OCI-M2 (cell line): ENCODE measurements at regions not wholly inside any gene's neighbourhood (a gene's known extent, or its start where the extent isn't known, plus 50 kb on each side); places are given as distances from the start of the nearest gene placed in this dataset.
"Not testable (repeated sequence)": the region's sequence is repeated elsewhere in the genome, so short reads cannot be mapped to it uniquely, and the experiment has no call there.

Experiments used
- DNase-seq: peaks from one replicate; lab custom pipeline; 2025; ENCODE audit not compliant: unreplicated experiment; lab: John Stamatoyannopoulos, UW

DNA sequence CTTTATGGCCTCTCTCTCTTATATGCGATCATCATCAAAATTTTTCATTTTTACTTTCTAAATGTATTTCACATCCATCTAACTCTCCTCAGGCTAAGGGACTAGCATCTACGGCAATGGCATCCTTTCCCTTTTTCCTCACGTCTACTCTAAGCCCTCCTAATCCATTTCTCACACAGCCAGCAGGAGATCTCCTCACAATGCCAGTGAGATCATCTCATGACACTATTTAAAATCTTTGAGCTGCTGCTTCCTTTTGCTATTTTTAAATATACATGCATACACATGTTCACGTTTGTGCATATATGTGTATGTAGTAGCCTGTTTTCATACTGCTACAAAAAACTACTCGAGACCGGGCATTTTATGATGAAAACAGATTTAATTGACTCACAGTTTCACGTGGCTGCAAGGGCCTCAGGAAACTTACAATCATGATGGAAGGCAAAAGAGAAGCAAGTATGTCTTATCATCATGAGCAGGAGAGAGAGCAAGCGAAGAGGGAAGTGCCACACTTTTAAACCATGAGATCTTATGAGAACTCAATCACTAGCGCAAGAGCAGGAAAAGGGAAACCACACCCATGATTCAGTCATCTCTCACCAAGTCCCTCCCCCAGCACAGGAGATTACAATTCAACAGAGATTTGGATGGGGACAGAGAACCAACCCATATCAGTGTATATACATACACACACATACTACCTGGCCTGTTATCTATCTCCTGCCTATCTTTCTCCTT, 599.2 kb upstream of the ROBO1 start:
- DNase-seq: no peak

DNA sequence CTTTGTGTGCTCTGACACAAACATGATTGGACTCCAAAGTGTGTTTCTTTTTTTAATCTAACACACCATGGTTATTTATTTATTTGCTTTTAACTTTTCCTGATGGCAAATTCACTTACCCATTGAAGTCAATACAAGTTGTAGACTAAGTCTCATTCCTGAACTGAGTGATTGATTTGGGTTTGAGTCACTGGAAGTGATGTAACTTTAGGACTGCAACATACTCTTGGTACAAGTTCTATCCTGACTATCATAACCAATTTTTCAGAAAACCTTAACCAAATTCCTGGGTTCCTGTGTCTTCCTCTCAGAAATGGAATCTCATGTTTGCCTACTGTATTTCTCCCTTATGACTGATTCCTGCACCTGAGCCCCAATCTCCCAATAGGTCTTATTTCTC, 590.0 kb upstream of the ROBO1 start:
- DNase-seq: no peak

DNA sequence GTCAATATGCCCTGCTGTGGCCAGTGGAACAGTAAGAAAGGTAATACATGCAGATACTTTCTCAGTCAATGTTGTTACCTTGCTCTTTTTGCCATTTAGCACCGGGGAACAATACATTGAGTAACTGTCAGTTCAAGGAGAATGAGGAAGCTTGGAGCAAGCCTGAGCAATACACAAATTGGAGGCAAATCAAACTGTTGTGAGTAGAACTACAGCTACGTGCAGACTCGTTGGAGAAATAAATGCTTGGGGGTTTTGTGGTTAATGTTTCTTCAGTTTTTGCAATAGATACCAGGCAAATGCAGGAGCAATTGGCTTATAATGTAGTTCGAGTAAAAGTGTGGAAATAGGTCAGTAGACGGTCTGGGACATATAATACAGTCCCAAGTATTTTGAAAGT, 587.3 kb upstream of the ROBO1 start:
- DNase-seq: no peak

DNA sequence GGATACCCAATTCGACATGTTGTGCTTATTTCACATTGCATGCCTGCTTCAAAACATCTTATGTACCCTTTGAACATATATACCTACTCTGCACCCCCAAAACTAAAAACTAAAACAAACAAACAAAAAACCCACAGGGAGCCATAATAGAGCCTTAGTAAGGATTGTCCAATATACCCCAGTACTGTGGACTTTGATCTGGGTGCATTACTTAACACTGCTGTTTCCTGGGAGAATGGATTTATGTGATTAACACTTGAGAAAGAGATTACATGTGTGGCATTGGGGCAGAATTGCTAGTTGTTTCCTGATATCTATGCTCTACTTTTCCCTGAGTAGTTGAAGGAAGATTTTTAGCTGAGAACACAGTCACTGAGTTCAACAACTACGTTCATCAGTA, 583.4 kb upstream of the ROBO1 start:
- DNase-seq: no peak

DNA sequence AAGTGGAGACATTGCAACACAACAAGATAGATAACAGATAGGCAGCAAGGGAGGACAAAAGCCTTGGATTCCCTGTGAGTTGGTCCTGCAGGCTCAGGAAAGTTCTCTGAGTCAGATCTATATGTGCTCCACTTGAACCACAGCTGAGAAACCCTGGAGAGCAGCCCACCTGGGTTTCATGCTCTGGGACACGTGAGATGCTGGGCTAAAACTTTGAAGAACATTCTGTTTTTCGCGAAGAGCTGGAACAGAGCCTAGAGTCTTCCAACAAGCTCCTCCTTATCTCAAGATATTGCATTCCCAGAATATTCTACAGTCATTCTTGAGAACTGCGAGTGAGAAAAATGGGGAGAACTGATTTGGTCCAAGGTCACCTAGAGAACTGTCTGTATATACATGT, 583.0 kb upstream of the ROBO1 start:
- no peak for DNase-seq

DNA sequence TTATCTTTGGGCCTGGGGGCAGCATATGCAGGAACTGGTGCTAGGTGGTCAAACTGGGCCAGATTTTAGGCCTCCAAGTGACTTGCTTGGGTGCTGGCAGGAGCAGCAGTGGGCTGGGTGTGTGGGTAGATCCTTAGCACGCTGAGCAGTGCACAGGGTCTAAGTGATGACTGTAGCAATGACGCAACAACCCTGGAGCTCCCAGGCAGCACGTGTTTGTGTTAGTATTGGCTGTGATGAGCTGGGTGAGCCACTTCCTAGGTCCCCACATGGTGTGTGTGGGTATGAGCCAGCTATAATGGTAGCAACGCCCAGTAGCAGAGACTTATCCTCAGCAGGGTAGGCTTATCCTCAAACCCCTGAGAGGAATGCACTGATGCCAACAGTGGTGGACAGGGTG, 570.6 kb upstream of the ROBO1 start:
- no peak for DNase-seq

DNA sequence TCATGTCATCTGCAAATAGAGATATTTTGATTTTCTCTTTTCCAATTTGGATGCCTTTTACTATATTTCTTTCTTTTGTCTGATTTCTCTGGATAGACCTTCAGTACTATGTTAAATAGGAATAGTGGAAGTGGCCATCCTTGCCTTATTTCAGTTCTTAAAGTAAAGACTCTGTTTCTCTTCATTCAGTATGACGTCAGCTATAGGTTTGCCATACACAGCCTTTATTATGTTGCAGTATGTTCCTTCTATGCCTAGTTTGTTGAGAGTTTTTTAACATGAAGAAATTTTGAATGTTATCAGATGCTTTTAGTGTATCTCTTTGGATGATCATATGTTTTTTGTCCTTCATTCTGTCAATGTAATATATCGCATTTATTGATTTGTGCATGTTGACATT, 566.7 kb upstream of the ROBO1 start:
- DNase-seq: no peak

DNA sequence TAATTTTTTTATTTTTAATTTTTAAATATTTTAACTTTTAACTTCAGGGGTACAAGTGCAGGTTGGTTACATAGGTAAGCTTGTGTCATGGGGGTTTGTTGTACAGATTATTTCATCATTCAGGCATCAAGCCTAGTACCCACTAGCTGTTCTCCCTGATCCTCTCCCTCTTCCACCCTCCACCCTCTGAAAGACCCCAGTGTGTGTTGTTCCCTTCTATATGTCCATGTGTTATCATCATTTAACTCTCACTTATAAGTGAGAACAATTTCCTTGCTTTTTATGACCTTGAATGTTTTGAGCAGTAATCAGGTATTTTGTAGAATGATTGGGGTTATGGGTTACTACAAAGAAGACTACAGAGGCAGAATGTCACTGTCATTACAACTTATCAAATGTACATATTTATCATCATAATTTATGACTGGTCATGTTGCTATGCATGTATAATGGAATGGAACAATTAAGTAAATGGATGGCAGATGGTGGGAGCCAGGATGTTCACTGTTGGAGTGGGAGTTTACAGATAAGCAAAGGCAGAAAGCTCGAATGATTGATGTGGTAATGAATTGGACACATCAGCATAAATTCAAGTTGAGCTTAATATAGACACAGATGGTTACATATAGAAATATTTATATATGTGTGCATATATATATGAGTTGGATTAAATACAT, 563.8 kb upstream of the ROBO1 start:
- DNase-seq: no peak

DNA sequence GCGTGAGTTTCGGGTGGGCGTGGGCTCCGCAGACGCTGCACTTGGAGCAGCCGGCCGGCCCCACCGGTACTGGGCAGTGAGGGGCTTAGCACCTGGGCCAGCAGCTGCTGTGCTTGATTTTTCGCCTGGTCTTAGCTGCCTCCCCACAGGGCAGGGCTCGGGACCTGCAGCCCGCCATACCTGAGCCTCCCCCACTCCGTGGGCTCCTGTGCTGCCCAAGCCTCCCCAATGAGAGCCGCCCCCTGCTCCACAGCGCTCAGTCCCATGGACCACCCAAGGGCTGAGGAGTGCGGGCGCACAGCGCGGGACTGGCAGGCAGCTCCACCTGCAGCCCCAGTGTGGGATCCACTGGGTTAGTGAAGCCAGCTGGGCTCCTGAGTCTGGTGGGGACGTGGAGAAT, 546.7 kb upstream of the ROBO1 start:
- not testable (repeated sequence) for DNase-seq

DNA sequence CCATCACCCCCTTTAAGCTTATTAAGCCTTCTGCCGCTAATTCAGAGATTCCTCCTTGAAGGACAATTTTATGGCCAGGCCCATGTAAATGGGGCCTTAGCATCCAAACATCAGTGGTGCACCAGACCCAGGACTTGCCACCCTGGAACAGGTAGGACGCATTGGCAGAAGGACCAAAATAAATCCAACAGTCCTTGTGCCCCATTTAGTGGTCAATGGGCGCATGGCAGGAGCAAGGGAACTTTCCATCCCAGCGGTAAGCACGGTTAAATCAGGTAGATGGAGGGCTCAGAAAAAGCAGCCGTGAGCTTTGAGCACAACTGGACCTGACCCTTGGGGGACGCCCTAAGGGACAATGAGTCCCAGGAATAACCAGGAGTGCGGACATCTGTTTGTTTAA, 540.8 kb upstream of the ROBO1 start:
- DNase-seq: no peak

DNA sequence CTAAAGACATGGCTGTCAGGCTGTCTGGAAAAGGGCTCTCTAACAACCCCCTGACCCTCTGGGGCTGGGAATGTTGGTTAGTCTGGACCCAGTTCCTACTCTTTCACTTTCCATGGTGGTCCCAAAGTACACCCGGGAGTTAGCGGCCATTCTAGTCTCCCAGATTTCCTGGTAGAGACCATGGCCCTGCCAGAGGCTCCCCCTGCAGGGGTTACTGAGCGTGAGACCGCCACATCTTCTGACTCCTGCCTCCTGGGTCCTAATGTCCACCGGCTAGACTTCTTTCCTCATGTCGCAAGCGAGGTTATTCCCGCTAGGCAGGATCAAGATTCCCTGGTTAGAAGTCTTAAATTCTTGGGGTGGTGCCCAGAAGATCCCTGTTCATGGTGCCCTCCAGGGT, 540.0 kb upstream of the ROBO1 start:
- DNase-seq: no peak

DNA sequence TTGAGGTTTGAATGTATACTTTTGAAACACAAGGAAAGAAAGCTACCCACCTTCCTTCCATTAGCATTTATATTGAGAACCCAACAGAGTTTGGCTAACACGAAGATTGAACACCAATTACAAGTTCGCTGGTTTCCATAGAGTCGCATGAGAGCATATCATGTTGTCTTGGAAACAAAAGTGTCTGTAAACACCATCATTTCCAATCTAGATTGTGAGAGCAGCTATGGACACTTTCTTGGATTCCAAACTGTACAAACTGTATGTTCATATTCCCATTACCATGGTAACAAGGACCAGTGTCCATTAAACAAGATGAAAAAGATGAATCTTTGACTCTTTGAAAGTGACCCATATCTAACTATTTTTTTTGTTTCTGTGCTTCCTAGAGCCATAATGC, 529.9 kb upstream of the ROBO1 start:
- DNase-seq: no peak

DNA sequence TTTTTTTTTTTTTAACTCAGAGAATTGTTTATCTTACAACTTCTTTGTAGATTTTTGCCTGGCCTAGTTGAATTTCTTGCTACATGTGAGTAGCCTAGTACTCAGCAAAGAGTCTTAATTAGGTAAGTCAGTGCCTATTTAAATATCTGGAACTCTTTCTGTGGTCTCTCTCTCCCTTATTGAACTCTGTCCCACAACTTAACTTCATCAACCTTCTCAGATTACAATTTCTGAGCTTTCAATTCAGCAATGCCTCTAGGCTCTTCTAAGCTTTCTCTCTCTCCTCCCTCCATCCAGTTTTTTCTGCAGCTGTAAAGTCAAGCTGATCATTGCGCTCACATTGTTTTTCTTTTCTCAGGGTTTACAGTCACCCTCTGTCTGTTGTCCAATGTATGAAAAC, 517.6 kb upstream of the ROBO1 start:
- no peak for DNase-seq

DNA sequence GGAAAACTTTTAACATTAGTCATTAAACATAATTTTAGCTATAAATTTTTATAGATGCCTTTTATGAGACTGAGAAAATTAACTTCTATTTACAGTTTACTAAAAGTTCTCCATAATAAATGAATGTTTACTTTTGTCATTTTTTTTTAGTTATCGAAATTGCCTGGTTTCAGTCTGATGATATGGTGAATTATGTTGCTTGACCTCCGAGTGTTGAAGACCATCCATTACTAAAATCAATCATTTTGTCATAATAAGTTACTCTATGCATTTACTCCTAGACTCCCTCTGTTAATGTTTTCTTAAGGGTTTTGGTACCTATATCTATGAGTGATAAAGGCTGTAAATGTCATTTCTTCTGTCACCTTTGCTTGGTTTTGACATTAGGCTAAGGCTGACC, 516.0 kb upstream of the ROBO1 start:
- no peak for DNase-seq

DNA sequence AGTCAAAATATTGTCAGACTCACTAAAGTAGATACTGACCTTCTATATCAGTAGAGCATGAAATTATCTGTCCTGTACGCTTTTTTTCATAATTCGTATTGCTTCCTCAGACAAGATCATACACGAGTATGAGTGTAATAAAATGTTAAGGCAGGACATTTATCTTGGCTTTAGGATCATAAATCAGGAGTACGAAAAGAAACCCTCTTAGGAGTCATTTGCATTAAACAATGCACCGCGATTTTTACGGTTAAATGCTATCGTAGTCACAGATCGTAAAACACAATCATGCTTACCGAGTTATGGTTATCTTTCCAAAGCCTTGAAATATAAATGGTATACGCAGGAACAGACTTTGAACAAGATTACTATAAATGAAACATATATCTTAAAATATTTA, 510.3 kb upstream of the ROBO1 start:
- no peak for DNase-seq

DNA sequence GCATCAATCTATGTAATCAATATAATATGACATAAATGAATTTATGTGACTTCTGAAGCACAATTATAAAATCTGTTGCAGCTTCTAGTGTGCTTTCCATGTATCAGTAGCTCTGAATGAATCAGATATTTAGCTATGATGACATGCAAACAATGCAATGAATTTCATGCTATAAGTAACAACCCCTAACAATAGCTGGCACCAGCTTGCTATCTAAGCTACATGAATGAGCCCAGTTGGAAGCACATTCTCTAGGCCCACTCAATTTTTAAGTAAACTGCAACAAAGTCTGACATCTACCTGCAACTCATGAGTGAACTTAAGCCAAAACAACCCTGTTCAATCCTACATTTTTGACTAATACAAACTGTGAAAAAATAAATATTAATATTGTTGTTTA, 507.3 kb upstream of the ROBO1 start:
- no peak for DNase-seq

DNA sequence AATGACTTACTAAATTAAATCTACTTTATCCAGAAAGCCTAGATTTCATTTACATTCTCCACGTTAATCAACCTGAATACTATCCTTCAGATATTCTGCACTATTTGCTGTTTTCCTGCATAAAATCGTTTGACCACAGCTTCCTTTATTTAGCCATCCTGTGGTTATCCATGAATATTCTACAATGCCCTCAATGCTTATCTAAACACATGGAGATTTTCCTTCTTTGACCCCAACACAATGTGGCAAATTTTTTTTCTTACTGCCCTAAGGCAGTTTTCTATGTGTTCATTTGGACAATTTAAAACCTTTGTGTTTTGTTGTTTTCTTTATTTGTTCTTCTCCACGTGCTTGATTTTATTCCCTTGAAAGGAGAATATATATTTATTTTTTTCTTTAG, 495.5 kb upstream of the ROBO1 start:
- DNase-seq: no peak

DNA sequence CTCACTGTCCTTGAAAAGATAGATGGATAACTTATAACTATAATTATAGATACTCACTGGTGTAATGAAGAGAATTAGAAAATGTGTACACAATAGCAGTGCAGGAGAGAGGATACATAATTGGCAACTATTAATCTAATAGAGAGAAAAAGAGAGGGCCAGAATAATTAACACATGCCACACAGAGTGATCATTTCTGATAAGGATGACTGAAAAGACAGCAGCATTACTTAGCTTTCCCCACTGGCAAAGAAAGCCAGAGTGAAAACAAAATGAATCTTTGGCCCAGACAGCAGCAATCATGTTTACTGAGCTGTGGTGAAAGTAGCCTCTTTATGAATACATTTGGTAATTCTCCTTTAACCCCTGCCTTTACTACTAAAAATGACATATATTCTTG, 493.3 kb upstream of the ROBO1 start:
- DNase-seq: no peak

DNA sequence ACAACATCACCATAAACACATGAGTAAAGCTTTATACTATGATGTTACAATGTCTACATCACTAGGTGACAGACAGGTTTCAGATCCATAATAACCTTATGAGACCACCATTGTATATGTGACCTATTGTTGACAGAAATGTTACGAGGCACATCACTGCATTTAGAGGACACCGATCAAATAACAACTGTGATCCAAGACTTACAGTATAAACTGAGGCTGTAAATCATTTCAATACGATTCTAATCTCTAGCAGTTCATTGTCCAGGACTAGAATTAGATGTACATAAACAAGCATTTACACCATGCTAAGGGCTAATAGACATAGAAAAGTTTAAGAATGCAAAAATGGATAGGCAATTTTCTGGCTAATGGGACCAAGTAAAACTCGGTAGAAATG, 491.9 kb upstream of the ROBO1 start:
- no peak for DNase-seq

DNA sequence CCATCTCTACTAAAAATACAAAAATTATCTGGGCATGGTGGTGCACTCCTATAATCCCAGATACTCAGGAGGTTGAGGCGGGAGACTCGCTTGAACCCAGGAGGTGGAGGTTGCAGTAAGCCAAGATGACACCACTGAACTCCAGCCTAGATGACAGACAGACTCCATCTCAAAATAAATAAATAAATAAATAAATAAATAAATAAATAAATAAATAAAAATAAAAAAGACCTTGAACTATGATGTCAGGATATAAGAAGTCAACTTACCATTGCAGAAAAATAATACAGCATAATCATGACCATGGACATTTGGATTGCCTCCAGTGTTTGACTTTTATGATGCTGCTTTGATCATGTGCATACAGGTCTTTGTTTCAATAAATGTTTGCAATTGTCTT, 484.3 kb upstream of the ROBO1 start:
- no peak for DNase-seq

DNA sequence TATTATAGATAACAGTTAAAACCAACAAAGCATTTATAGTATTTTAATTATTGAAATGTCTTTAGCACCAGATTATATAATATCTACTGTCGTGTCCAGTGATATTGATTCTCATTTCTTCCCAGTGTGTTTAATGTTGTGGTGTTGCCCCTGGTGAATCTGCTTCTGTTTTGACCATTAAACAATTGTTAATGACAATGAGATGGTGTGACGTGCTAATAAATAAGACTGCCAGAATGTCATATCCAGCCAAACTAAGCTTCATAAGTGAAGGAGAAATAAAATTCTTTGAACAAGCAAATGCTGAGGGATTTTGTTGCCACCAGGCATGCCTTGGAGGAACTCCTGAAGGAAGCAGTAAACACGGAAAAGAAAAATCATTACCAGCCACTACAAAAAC, 480.0 kb upstream of the ROBO1 start:
- DNase-seq: no peak

DNA sequence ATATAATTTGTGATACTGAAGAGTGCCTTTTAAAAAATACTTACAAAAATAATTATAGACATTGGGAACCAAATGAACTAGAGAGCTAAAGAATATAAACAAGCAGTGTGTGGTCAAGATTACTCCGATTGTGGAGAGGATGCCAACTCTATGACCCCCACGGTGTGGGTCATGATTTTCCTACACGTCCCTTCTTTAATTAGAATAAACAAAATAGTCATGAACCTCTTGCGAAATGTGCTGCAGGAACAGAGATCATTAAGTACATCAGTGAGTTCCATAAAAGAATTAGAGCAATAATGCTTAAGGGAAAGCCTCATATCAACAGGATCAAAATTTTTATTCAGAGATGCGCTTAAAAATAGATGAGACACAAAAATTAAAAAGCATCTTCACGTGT, 476.6 kb upstream of the ROBO1 start:
- DNase-seq: no peak

DNA sequence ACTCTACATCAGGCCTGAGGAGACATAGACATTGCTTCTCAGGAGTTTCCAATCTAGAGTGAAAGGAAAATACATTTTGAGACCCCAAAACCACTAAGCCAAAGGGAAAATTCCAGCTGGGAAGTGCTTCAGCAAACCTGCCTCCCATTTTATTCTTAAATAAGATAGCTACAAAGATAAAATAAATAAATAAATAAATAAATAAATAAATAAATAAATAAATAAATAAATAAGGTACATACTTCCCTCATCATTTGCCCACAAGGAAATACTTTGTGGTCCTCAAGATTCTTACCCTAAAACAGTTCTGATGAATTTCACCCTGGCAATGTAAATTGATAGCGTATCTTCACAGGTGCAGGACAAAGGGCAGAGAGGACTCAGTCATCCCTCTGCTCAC, 474.0 kb upstream of the ROBO1 start:
- DNase-seq: no peak
